ENCODE measurements at regions not wholly inside any gene's neighbourhood (a gene's known extent, or its start where the extent isn't known, plus 50 kb on each side); places are given as distances from the start of the nearest gene placed in this dataset.

- no peak for DNase-seq
- no peak overlapping the region for H3K4me3 ChIP-seq
- no peaks in the 10 kb centered on the region for H3K36me3 ChIP-seq
- 42 to 58% methylated on average over 2 of the region's 4 CpGs for WGBS, 2 donors
- no peaks in the 10 kb centered on the region for H3K9me3 ChIP-seq
- no peaks in the 10 kb centered on the region for H3K27me3 ChIP-seq
- TF ChIP-seq CTCF (IDR thresholded peaks at IDR 0.05) (no peak), POLR2A (IDR thresholded peaks at IDR 0.05) (no peak)
- intact Hi-C loops (cut with DNase I), result no loop called here
- no peaks in the 10 kb centered on the region for H3K4me1 ChIP-seq
- no peak overlapping the region for H3K27ac ChIP-seq
Observed at GRCh38 chr2:126748188-126748760, 92.3 kb downstream of the GYPC start.

- DNase-seq, result no peak
Observed at GRCh38 chr2:126748929-126749518, 93.1 kb downstream of the GYPC start.

GRCh38 chr2:126749537-126749936 is 93.6 kb downstream of the GYPC start:
- WGBS, 2 donors, result 22 to 80% methylated on average over 1 of the region's 1 CpG
- Histone ChIP-seq H3K27me3 (no peaks in the 10 kb centered on the region), H3K4me3 (no peak overlapping the region), H3K27ac (no peak overlapping the region), H3K36me3 (no peaks in the 10 kb centered on the region), H3K4me1 (no peaks in the 10 kb centered on the region), H3K9me3 (no peaks in the 10 kb centered on the region)
- TF ChIP-seq POLR2A (IDR thresholded peaks at IDR 0.05) (no peak), CTCF (IDR thresholded peaks at IDR 0.05) (peak in 1 of 6 experiments; percentile 13)
- intact Hi-C loops (cut with DNase I), result no loop called here
- no peak for DNase-seq

More at GRCh38 chr2:126748929-126749518, 93.1 kb downstream of the GYPC start:
- TF ChIP-seq POLR2A (IDR thresholded peaks at IDR 0.05), result no peak
- no peak for TF ChIP-seq CTCF (IDR thresholded peaks at IDR 0.05)
- H3K9me3 ChIP-seq, result no peaks in the 10 kb centered on the region
- WGBS, 2 donors, result 87 to 97% methylated on average over 7 to 9 of the region's 9 CpGs
- H3K27me3 ChIP-seq, result no peaks in the 10 kb centered on the region
- H3K4me3 ChIP-seq, result no peak overlapping the region
- intact Hi-C loops (cut with DNase I), result no loop called here
- no peaks in the 10 kb centered on the region for H3K4me1 ChIP-seq
- H3K27ac ChIP-seq, result no peak overlapping the region
- H3K36me3 ChIP-seq, result no peaks in the 10 kb centered on the region

- Histone ChIP-seq H3K4me3 (no peak overlapping the region), H3K27me3 (no peaks in the 10 kb centered on the region), H3K27ac (no peak overlapping the region), H3K4me1 (no peaks in the 10 kb centered on the region), H3K36me3 (no peaks in the 10 kb centered on the region), H3K9me3 (no peaks in the 10 kb centered on the region)
- 83% methylated on average over 4 of the region's 4 CpGs for WGBS, 2 donors
- TF ChIP-seq POLR2A (IDR thresholded peaks at IDR 0.05), result no peak
- no peak for TF ChIP-seq CTCF (IDR thresholded peaks at IDR 0.05)
- intact Hi-C loops (cut with DNase I), result no loop called here
- no peak for DNase-seq
Observed at GRCh38 chr2:126750506-126750905, 94.5 kb downstream of the GYPC start.

- no peak overlapping the region for H3K27ac ChIP-seq
- no peaks in the 10 kb centered on the region for H3K36me3 ChIP-seq
- no peaks in the 10 kb centered on the region for H3K9me3 ChIP-seq
- no peaks in the 10 kb centered on the region for H3K27me3 ChIP-seq
- TF ChIP-seq CTCF (IDR thresholded peaks at IDR 0.05), result no peak
- no peak for TF ChIP-seq POLR2A (IDR thresholded peaks at IDR 0.05)
- no peak overlapping the region for H3K4me3 ChIP-seq
- intact Hi-C loops (cut with DNase I), result no loop called here
- DNase-seq, result no peak
- WGBS, 2 donors, result 83% methylated on average over 2 of the region's 4 CpGs; no CpG with 5 or more reads in 1 of the 2 donors
- no peaks in the 10 kb centered on the region for H3K4me1 ChIP-seq
Observed at GRCh38 chr2:126751477-126751876, 95.5 kb downstream of the GYPC start.
